Hepatocyte (in vitro differentiated cells): ENCODE measurements at regions not wholly inside any gene's neighbourhood (a gene's known extent, or its start where the extent isn't known, plus 50 kb on each side); places are given as distances from the start of the nearest gene placed in this dataset.
A peak's percentile ranks its signal among the peaks of the same experiment; 100 is the strongest.

Experiments
- DNase-seq: peaks from one replicate; pipeline ENCODE4 v3.0.0-alpha.2; 2016; ENCODE audit warnings: low spot score
- H2AFZ ChIP-seq: fragments of 200-600 bp; sonication (generic); 2 replicates; pipeline ENCODE4 v1.6.0; 2016; ENCODE audit warnings: antibody characterized with exemption, mild to moderate bottlenecking
- H3K27ac ChIP-seq: fragments of 200-600 bp; sonication (generic); 2 replicates; pipeline ENCODE4 v1.5.1; 2016; ENCODE audit warnings: mild to moderate bottlenecking
- H3K27me3 ChIP-seq: fragments of 200-600 bp; sonication (generic); 2 replicates; pipeline ENCODE4 v1.6.1; 2016
- H3K36me3 ChIP-seq: fragments of 200-600 bp; sonication (generic); replicated peaks from 2 replicates; pipeline ENCODE4 v1.5.1; 2016; ENCODE audit warnings: low read depth; ENCODE audit not compliant: insufficient read depth
- H3K4me1 ChIP-seq: fragments of 200-600 bp; sonication (generic); 2 replicates; pipeline ENCODE4 v1.5.1; 2016; ENCODE audit warnings: mild to moderate bottlenecking, moderate library complexity; ENCODE audit not compliant: insufficient read depth
- H3K4me2 ChIP-seq: fragments of 200-600 bp; sonication (generic); 2 replicates; pipeline ENCODE4 v1.6.0; 2016
- H3K4me3 ChIP-seq: fragments of 200-600 bp; sonication (generic); 2 replicates; pipeline ENCODE4 v1.5.1; 2016; ENCODE audit warnings: mild to moderate bottlenecking
- H3K79me2 ChIP-seq: fragments of 200-600 bp; sonication (generic); 2 replicates; pipeline ENCODE4 v1.6.0; 2017; ENCODE audit warnings: mild to moderate bottlenecking
- H3K9me2 ChIP-seq: fragments of 200-600 bp; sonication (generic); replicated peaks from 2 replicates; pipeline ENCODE4 v1.6.0; 2017; ENCODE audit warnings: mild to moderate bottlenecking; ENCODE audit not compliant: insufficient read depth
- H3K9me3 ChIP-seq: fragments of 200-600 bp; sonication (generic); 2 replicates; pipeline ENCODE4 v1.5.1; 2016; ENCODE audit warnings: low read depth, mild to moderate bottlenecking
- H4K20me1 ChIP-seq: fragments of 200-600 bp; sonication (generic); 2 replicates; pipeline ENCODE4 v1.6.0; 2016; ENCODE audit warnings: mild to moderate bottlenecking; ENCODE audit not compliant: insufficient read depth, poor library complexity, severe bottlenecking
- EZH2 ChIP-seq: fragments of 200-600 bp; sonication (generic); IDR thresholded peaks from 2 replicates; pipeline ENCODE4 v1.6.1; 2016; ENCODE audit warnings: antibody characterized with exemption, mild to moderate bottlenecking, borderline replicate concordance
- EZH2phosphoT487 ChIP-seq: fragments of 200-600 bp; sonication (generic); IDR thresholded peaks from one replicate; pipeline ENCODE4 v1.6.1; 2018; ENCODE audit warnings: antibody characterized with exemption, mild to moderate bottlenecking, low read depth, moderate library complexity; ENCODE audit not compliant: unreplicated experiment, severe bottlenecking
- WGBS: methylation state at CpG from one replicate; pipeline ENCODE4 v1.1.6; 2016; ENCODE audit warnings: low lambda C conversion rate; ENCODE audit errors: missing lambda C conversion rate; 5-methylcytosine and 5-hydroxymethylcytosine counted together
- TF ChIP-seq, protein P1 (sequence below): fragments of 200-600 bp; sonication (generic); IDR thresholded peaks from 2 replicates; pipeline ENCODE4 v1.5.1; 2016; ENCODE audit warnings: antibody characterized with exemption, mild to moderate bottlenecking; ENCODE audit not compliant: poor library complexity

DNA sequence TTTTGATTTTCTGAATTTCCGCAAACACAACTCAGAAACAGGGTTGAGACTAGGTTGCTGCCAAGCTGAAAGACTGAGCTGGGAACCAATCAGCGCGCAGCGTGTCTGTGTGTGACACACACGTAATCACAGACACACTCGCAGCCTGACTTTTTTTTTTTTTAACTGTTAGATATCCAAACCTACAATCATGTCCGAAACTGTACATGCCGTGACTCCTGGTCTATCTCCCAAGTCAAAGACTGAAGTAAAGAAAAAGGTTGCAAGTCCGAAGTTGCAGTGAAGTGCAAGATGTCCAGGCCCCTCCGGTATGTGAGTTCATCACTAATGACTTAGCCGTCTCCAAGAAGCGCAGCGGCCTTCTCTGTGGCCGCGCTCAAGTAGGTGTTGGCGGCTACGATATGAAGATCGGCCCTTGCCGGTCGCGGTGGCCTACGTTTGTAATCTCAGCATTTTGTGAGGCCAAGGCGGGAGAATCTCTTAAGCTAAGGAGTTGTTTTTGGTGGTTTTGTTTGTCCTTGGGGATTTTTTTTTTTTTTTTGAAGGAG lies 108.2 kb downstream of the HFE start:
- no peaks in the 10 kb centered on the region for H3K36me3 ChIP-seq
- peaks cover 71% of the 10 kb centered on the region for H3K79me2 ChIP-seq
- peak; percentile 92 for DNase-seq
- H3K4me2 ChIP-seq = peak overlapping the region; percentile 82
- H2AFZ ChIP-seq = no peak overlapping the region
- WGBS = 5% methylated on average over 23 of the region's 23 CpGs
- H3K9me3 ChIP-seq = no peaks in the 10 kb centered on the region
- peaks cover 16% of the 10 kb centered on the region for H3K4me1 ChIP-seq
- peaks cover 22% of the 10 kb centered on the region for H4K20me1 ChIP-seq
- H3K27me3 ChIP-seq = no peaks in the 10 kb centered on the region
- no peaks in the 10 kb centered on the region for H3K9me2 ChIP-seq
- H3K27ac ChIP-seq = peak overlapping the region; percentile 89
- peak overlapping the region; percentile 53 for H3K4me3 ChIP-seq
- TF ChIP-seq EZH2 (no peak), EZH2phosphoT487 (no peak)
- TF ChIP-seq, protein P1, sequence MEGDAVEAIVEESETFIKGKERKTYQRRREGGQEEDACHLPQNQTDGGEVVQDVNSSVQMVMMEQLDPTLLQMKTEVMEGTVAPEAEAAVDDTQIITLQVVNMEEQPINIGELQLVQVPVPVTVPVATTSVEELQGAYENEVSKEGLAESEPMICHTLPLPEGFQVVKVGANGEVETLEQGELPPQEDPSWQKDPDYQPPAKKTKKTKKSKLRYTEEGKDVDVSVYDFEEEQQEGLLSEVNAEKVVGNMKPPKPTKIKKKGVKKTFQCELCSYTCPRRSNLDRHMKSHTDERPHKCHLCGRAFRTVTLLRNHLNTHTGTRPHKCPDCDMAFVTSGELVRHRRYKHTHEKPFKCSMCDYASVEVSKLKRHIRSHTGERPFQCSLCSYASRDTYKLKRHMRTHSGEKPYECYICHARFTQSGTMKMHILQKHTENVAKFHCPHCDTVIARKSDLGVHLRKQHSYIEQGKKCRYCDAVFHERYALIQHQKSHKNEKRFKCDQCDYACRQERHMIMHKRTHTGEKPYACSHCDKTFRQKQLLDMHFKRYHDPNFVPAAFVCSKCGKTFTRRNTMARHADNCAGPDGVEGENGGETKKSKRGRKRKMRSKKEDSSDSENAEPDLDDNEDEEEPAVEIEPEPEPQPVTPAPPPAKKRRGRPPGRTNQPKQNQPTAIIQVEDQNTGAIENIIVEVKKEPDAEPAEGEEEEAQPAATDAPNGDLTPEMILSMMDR = no peak

DNA sequence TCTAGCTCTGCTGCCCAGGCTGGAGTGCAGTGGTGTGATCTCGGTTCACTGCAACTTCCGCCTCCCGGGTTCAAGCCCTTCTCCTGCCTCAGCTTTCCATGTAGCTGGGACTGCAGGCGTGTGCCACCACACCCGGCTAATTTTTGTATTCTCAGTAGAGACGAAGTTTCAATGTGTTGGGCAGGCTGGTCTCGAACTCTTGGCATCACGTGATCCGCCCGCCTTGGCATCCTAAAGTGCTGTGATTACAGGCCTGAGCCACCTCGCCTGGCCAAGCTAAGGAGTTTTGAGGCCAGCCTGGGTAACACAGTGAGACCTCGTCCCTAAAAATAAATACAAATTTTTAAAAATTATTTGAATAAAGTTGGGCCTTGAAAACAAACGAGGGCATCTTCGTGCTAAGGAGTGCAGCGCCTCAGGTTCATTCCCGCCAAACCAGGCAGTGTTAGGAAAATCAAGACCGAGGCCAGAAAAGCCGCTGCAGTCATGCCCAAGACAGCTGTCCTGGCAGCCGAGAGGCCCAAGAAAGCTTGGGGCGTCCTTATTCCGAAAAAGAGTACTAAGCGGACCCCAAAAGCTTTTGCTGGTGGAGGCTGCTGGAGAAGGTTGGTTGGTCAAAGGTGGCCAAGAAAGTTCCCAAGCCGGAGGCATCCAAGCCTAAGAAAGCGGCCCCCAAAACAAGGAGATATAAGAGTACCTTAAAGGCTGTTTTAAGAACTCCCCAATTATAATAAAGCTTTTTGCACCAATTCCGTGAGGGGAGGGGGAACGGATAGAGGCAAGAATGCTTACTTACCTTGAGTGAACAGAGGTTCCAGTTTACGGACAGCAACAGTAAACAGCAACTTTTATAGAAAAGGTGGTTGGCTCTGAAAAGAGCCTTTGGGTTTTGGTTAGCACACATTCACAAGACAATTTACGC lies 109.0 kb downstream of the HFE start:
- 21% methylated on average over 28 of the region's 28 CpGs for WGBS
- H3K4me1 ChIP-seq = peaks cover 16% of the 10 kb centered on the region
- no peak for DNase-seq
- peak overlapping the region; percentile 82 for H3K4me2 ChIP-seq
- no peaks in the 10 kb centered on the region for H3K36me3 ChIP-seq
- no peak overlapping the region for H2AFZ ChIP-seq
- H3K27ac ChIP-seq = peak overlapping the region; percentile 89
- H3K27me3 ChIP-seq = no peaks in the 10 kb centered on the region
- no peaks in the 10 kb centered on the region for H3K9me2 ChIP-seq
- H3K79me2 ChIP-seq = peaks cover 72% of the 10 kb centered on the region
- peaks cover 22% of the 10 kb centered on the region for H4K20me1 ChIP-seq
- no peaks in the 10 kb centered on the region for H3K9me3 ChIP-seq
- no peak for TF ChIP-seq EZH2phosphoT487
- TF ChIP-seq, protein P1 = no peak
- TF ChIP-seq EZH2 = no peak
- H3K4me3 ChIP-seq = peak overlapping the region; percentile 53

GRCh38 chr6:26196846-26197635 lies 109.8 kb downstream of the HFE start:
- Histone ChIP-seq H3K27ac (peak overlapping the region; percentile 89), H3K27me3 (no peaks in the 10 kb centered on the region), H3K79me2 (peaks cover 68% of the 10 kb centered on the region), H3K4me3 (peak overlapping the region; percentile 53), H3K9me3 (no peaks in the 10 kb centered on the region), H2AFZ (no peak overlapping the region), H3K9me2 (no peaks in the 10 kb centered on the region), H4K20me1 (peaks cover 22% of the 10 kb centered on the region), H3K4me1 (peaks cover 16% of the 10 kb centered on the region), H3K36me3 (no peaks in the 10 kb centered on the region), H3K4me2 (peak overlapping the region; percentile 82)
- TF ChIP-seq EZH2phosphoT487 = no peak
- TF ChIP-seq, protein P1 = no peak
- DNase-seq = peak; percentile 88
- WGBS = 1% methylated on average over 51 of the region's 51 CpGs
